GM12872 (cell line): ENCODE measurements at regions not wholly inside any gene's neighbourhood (a gene's known extent, or its start where the extent isn't known, plus 50 kb on each side); places are given as distances from the start of the nearest gene placed in this dataset.

ENCODE experiments used
- TF ChIP-seq, protein P1 (sequence below): IDR thresholded peaks from 3 replicates; pipeline ENCODE4 v1.5.1; 2011; ENCODE audit warnings: low read depth, mild to moderate bottlenecking, low read length, moderate library complexity; ENCODE audit not compliant: insufficient read depth

DNA sequence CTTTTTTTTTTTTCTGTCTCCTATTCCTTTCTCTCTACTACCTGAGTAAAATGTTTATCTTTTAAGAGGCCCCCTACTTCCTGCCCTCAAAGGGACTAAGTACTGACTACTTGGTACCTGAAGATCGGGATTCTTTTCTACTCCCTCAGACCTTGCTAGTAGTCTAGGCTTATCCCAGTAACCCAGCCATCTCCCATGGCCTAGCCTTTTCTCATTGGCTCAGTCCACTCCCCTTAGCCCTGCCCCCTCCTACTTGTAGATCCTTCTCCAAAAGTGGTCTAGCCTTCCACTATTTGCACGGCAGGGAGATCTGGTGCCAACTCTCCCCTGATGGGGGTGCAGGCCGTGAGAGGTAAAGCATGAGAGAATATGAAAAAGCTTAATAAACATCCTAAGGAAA is 133.7 kb downstream of the RCN1 start:
- TF ChIP-seq, protein P1, sequence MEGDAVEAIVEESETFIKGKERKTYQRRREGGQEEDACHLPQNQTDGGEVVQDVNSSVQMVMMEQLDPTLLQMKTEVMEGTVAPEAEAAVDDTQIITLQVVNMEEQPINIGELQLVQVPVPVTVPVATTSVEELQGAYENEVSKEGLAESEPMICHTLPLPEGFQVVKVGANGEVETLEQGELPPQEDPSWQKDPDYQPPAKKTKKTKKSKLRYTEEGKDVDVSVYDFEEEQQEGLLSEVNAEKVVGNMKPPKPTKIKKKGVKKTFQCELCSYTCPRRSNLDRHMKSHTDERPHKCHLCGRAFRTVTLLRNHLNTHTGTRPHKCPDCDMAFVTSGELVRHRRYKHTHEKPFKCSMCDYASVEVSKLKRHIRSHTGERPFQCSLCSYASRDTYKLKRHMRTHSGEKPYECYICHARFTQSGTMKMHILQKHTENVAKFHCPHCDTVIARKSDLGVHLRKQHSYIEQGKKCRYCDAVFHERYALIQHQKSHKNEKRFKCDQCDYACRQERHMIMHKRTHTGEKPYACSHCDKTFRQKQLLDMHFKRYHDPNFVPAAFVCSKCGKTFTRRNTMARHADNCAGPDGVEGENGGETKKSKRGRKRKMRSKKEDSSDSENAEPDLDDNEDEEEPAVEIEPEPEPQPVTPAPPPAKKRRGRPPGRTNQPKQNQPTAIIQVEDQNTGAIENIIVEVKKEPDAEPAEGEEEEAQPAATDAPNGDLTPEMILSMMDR = no peak

DNA sequence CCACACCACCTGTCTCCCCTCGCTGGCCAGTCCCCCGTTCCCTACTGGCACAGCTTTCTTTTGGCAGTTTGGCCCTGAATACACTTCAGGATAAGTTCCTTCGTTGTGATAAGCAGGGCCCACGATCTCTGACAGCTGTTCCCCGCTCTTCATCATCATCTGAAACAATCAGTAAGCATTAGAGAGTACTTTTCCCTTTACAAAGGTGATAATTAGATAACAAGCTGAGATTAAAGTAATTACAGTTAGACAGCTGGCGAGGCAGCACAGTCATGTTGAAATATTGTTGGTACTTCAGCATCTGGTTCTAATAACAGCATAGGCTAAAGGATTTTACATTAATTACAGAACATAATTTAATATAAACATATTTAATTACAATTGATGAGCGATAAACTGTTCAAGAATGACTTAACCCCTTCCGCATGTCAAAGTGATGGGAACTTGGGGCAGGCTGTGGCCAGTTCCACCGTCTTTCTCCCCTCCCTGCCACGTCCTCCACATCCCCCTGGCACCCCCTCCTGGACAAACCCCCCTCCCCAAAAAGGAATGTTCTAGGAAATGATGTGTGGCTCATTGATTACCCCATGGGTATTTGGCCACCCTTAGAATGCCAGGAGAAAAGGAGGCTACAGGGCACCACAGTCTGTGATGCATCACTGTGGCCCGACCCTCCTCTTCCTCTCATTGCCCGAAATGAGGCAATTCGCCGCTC is 134.9 kb downstream of the RCN1 start:
- TF ChIP-seq, protein P1 = no peak

DNA sequence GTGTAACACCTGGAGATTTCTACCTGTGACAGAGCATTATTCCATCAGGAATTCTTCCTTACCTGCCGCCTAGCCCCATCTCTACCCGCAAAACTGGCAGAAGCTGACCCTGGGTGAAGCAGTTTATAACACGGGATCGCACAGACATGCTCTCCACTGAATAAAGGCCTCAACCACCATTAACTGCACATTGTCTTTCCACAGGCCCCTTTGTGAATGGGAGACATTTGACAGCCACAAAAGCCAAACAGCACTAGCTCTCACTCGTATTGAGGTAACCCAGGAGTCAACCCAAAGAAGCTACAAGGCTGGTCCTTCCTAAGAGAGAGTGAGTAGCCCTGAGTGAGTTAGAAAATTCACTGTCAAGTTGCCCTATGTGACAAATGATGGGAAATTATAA is 135.6 kb downstream of the RCN1 start:
- TF ChIP-seq, protein P1 = no peak

DNA sequence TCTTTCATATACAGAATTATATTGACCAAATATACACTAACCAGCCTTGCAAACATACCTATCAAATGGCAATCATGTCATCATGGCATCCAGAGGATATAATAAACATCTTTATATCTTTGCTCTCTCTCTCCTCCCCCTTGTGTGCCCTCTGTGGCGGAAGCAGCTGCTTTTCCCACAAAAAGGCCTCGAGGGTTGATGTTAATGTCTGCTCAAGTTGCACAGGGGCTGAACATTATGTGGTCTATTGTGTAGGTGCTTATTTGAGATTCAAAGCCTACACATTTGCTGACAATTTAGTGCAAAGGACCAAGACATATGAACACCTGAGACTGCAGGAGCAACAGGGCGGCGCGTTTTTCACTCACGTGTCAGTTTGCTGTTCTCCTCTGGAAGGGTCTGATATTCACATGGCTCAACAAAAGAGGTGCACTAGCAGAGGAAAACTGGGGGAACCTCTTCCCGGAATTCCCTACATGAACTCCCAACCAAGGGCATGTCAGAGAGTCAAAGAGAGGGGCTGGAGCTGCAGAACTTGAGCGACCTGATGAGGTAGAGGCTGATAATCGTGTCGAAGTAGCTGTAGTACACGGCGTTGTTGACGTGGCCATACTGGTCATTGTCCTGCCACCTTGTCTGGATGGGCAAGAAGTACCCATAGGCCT is 138.8 kb downstream of the RCN1 start:
- TF ChIP-seq, protein P1 = no peak

DNA sequence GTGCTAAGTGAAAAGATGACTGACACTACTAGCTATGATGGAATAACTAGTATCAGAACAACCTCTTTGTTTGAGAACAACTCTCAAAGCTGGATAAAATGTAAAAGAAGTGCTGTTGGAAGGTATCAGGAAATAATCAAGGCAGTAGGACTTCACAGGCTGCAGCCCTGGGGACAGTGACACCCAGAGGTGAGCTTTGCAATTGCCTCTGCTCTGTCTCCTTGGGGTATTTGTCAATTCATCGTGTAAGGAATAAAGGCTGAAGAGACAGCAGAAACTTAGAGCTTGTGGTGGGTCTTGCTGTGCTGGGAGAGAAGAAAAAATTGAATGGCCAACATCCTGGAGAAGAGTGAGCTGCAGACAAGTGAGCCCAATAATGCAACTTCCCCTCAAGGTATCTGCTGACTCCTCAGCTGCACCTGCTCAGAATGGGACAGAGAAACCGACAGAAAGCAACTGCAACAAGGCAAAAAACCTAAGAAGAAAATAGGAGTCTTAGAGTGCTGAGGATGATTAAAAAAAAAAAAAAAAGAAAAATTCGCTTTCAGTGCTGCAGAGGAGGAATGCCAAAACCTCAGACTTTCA is 141.1 kb downstream of the RCN1 start:
- TF ChIP-seq, protein P1 = peak; percentile 86

DNA sequence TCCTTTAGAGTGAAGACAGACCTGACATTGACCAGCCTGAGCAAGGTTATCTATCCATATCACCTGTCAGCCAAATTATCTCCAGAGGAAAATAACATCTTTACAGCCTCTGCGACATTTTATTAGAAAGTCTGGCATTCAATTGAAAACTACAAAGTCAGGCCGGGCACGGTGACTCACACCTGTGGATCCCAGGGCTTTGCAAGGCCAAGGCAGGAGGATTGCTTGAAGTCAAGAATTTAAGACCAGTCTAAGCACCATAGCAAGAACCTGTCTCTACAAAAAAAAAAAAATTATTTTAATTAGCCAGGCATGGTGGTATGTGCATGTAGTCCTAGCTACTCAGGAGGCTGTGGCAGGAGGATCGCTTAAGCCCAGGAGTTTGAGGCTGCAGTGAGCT is 141.6 kb downstream of the RCN1 start:
- TF ChIP-seq, protein P1 = no peak

DNA sequence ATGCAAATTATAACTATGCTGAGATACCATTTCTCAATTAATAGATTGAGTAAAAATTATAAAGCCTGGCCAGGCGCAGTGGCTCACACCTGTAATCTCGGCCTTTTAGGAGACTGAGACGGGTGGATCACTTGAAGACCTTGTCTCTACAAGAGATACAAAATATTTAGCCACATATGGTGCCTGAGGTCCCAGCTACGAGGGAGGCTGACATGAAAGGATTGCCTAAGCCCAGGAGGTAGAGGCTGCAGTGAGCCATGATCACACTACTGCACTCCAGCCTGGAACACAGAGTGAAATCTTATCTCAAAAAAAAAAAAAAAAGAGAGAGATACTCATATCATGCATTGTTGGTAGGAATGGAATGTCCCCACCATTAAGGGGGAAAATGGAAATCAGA is 142.4 kb downstream of the RCN1 start:
- TF ChIP-seq, protein P1 = no peak
